ENCODE measurements at regions not wholly inside any gene's neighbourhood (a gene's known extent, or its start where the extent isn't known, plus 50 kb on each side); places are given as distances from the start of the nearest gene placed in this dataset.

DNA sequence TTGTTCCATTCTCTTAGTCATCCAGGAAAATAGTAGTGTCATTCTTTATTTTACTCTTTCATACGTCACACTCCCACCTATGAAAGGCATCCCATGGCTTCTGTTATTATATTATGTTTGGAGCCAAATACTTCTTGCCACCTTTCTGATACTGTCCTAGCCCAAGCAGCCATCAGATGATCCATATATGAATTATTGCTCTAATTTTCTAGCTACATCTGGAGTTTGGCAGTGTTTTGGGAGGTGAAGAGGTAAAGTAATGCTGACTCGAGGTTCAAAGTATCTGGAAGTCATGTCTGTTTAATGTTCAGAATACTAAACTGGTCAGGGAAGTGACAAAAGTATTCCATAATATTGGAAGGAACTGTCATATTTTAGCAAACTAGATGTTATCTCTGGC is 362.5 kb downstream of the GPR37 start:
- no peak for DNase-seq
- Histone ChIP-seq H3K27ac (ENCODE audit: low read length) (no peak overlapping the region), H3K36me3 (ENCODE audit: control insufficient read depth, insufficient read depth, low read length) (no peaks in the 10 kb centered on the region), H3K27me3 (ENCODE audit: control insufficient read depth, insufficient read depth, low read length) (no peaks in the 10 kb centered on the region), H3K4me1 (ENCODE audit: control insufficient read depth, insufficient read depth, low read length) (no peaks in the 10 kb centered on the region), H3K9me3 (ENCODE audit: control insufficient read depth, low read depth, low read length) (no peaks in the 10 kb centered on the region), H3K4me3 (ENCODE audit: low read length) (no peak overlapping the region)
- no CpG with 5 or more reads among the region's 2 CpGs for WGBS (ENCODE audit: insufficient coverage, low lambda C conversion rate)

GRCh38 chr7:124399941-124400340 is 365.7 kb downstream of the GPR37 start:
- H3K36me3 ChIP-seq (ENCODE audit: control insufficient read depth, insufficient read depth, low read length), result no peaks in the 10 kb centered on the region
- H3K27me3 ChIP-seq (ENCODE audit: control insufficient read depth, insufficient read depth, low read length), result no peaks in the 10 kb centered on the region
- no peak overlapping the region for H3K27ac ChIP-seq (ENCODE audit: low read length)
- no peaks in the 10 kb centered on the region for H3K9me3 ChIP-seq (ENCODE audit: control insufficient read depth, low read depth, low read length)
- no peak for DNase-seq
- WGBS (ENCODE audit: insufficient coverage, low lambda C conversion rate), result no CpG with 5 or more reads among the region's 1 CpG
- no peak overlapping the region for H3K4me3 ChIP-seq (ENCODE audit: low read length)
- H3K4me1 ChIP-seq (ENCODE audit: control insufficient read depth, insufficient read depth, low read length), result no peaks in the 10 kb centered on the region

- no peaks in the 10 kb centered on the region for H3K4me1 ChIP-seq (ENCODE audit: control insufficient read depth, insufficient read depth, low read length)
- H3K27ac ChIP-seq (ENCODE audit: low read length), result no peak overlapping the region
- no peak overlapping the region for H3K4me3 ChIP-seq (ENCODE audit: low read length)
- no peaks in the 10 kb centered on the region for H3K27me3 ChIP-seq (ENCODE audit: control insufficient read depth, insufficient read depth, low read length)
- no peak for DNase-seq
- H3K9me3 ChIP-seq (ENCODE audit: control insufficient read depth, low read depth, low read length), result no peaks in the 10 kb centered on the region
- H3K36me3 ChIP-seq (ENCODE audit: control insufficient read depth, insufficient read depth, low read length), result no peaks in the 10 kb centered on the region
- no CpG with 5 or more reads among the region's 2 CpGs for WGBS (ENCODE audit: insufficient coverage, low lambda C conversion rate)
These were observed 366.2 kb upstream of the TMEM229A start for GRCh38 chr7:124398937-124399552.

GRCh38 chr7:124397134-124397533 is 364.3 kb upstream of the TMEM229A start:
- 89% methylated on average over 3 of the region's 4 CpGs for WGBS (ENCODE audit: insufficient coverage, low lambda C conversion rate)
- Histone ChIP-seq H3K36me3 (ENCODE audit: control insufficient read depth, insufficient read depth, low read length) (no peaks in the 10 kb centered on the region), H3K4me1 (ENCODE audit: control insufficient read depth, insufficient read depth, low read length) (no peaks in the 10 kb centered on the region), H3K9me3 (ENCODE audit: control insufficient read depth, low read depth, low read length) (no peaks in the 10 kb centered on the region), H3K27ac (ENCODE audit: low read length) (no peak overlapping the region), H3K4me3 (ENCODE audit: low read length) (no peak overlapping the region), H3K27me3 (ENCODE audit: control insufficient read depth, insufficient read depth, low read length) (no peaks in the 10 kb centered on the region)
- DNase-seq, result no peak

DNA sequence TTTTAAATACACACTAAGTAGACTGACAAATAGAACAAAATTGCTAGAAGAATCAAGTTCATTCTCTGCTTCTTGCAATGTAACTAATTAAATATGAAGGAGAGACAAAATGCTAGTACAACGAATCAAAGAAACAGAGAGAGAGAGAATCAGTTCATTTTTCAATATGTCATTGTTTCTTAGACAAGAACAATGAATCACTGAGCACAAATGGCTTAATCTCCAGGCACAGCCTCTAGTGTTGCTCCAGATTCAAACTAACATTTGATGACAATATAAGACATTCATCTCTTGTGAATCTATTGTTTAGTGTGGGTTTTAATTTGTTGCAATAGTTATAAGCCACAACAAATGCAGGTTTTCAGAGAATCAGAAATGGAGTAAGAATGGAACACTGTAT is 357.4 kb upstream of the TMEM229A start:
- DNase-seq, result no peak
- no CpG with 5 or more reads among the region's 1 CpG for WGBS (ENCODE audit: insufficient coverage, low lambda C conversion rate)
- no peaks in the 10 kb centered on the region for H3K4me1 ChIP-seq (ENCODE audit: control insufficient read depth, insufficient read depth, low read length)
- H3K36me3 ChIP-seq (ENCODE audit: control insufficient read depth, insufficient read depth, low read length), result no peaks in the 10 kb centered on the region
- no peak overlapping the region for H3K4me3 ChIP-seq (ENCODE audit: low read length)
- H3K27ac ChIP-seq (ENCODE audit: low read length), result no peak overlapping the region
- no peaks in the 10 kb centered on the region for H3K9me3 ChIP-seq (ENCODE audit: control insufficient read depth, low read depth, low read length)
- H3K27me3 ChIP-seq (ENCODE audit: control insufficient read depth, insufficient read depth, low read length), result no peaks in the 10 kb centered on the region

- Histone ChIP-seq H3K27me3 (ENCODE audit: control insufficient read depth, insufficient read depth, low read length) (no peaks in the 10 kb centered on the region), H3K27ac (ENCODE audit: low read length) (no peak overlapping the region), H3K9me3 (ENCODE audit: control insufficient read depth, low read depth, low read length) (no peaks in the 10 kb centered on the region), H3K4me1 (ENCODE audit: control insufficient read depth, insufficient read depth, low read length) (no peaks in the 10 kb centered on the region), H3K4me3 (ENCODE audit: low read length) (no peak overlapping the region), H3K36me3 (ENCODE audit: control insufficient read depth, insufficient read depth, low read length) (no peaks in the 10 kb centered on the region)
- WGBS (ENCODE audit: insufficient coverage, low lambda C conversion rate), result 10% methylated on average over 1 of the region's 1 CpG
- no peak for DNase-seq
These were observed 355.9 kb upstream of the TMEM229A start for GRCh38 chr7:124388751-124389150.

DNA sequence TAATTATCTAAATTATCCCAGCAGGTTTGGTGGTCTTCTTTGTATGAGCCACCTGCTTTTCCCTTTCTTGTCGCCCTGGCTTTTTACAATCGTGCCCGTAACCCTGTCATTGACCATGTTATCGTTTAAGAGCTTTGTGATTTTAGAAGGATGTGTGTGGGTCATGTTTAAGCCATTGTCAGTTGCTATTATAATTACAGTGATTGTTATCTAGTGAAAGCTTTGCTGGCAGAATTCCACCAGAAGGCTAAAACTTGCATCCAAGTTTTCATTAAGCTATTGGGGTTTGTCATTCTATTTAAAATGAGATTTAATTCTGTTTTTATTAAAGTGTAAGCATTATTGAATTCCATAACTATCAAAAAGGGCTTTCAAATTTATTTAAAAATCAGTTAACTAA is 354.2 kb upstream of the TMEM229A start:
- WGBS (ENCODE audit: insufficient coverage, low lambda C conversion rate), result no CpG with 5 or more reads among the region's 4 CpGs
- H3K27me3 ChIP-seq (ENCODE audit: control insufficient read depth, insufficient read depth, low read length), result no peaks in the 10 kb centered on the region

DNA sequence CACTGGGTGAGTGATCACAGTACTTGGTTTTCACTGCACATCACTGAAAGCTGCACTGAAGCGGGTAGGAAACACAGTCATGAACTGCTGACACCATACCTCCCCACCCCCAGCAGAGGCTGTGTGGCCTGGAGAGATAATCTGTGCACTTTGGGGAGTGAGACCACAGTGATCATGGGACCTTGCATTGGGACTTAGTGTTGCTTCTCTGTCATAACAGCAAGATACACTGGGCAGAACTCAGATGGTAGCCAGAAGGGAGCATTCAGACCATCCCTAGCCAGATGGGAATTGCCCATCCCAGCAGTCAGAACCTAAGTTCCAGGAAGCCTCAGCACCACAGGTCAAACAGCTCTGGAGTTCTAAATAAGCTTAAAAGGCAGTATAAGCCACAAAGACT is 346.4 kb upstream of the TMEM229A start:
- H3K9me3 ChIP-seq (ENCODE audit: control insufficient read depth, low read depth, low read length), result no peaks in the 10 kb centered on the region
- H3K4me3 ChIP-seq (ENCODE audit: low read length), result no peak overlapping the region
- WGBS (ENCODE audit: insufficient coverage, low lambda C conversion rate), result no CpG with 5 or more reads among the region's 1 CpG
- H3K36me3 ChIP-seq (ENCODE audit: control insufficient read depth, insufficient read depth, low read length), result no peaks in the 10 kb centered on the region
- no peaks in the 10 kb centered on the region for H3K27me3 ChIP-seq (ENCODE audit: control insufficient read depth, insufficient read depth, low read length)
- no peaks in the 10 kb centered on the region for H3K4me1 ChIP-seq (ENCODE audit: control insufficient read depth, insufficient read depth, low read length)
- no peak overlapping the region for H3K27ac ChIP-seq (ENCODE audit: low read length)
- no peak for DNase-seq

More for the DNA sequence above, 354.2 kb upstream of the TMEM229A start:
- Histone ChIP-seq H3K36me3 (ENCODE audit: control insufficient read depth, insufficient read depth, low read length) (no peaks in the 10 kb centered on the region), H3K4me3 (ENCODE audit: low read length) (no peak overlapping the region), H3K4me1 (ENCODE audit: control insufficient read depth, insufficient read depth, low read length) (no peaks in the 10 kb centered on the region), H3K27ac (ENCODE audit: low read length) (no peak overlapping the region), H3K9me3 (ENCODE audit: control insufficient read depth, low read depth, low read length) (no peaks in the 10 kb centered on the region)
- DNase-seq, result no peak

DNA sequence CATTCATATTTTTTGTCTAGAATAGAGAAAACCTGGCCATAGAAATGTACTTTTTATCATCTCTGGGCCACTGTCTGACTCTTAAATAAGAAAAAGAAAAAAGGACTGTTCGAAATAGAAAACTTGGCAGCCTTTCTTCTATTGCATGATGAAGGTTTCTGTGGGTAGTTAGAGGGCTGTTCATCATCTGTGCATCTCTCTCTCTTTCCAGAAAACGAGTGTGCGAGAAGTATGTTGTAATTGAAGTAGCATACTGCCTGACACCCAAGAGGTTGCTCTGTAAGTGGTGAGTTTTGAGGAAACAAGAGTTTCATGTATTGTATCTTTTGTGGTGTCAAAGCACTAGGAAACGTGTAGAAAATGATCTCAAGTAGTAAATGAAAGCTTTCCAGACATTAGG is 343.2 kb upstream of the TMEM229A start:
- Histone ChIP-seq H3K9me3 (ENCODE audit: control insufficient read depth, low read depth, low read length) (no peaks in the 10 kb centered on the region), H3K27me3 (ENCODE audit: control insufficient read depth, insufficient read depth, low read length) (no peaks in the 10 kb centered on the region), H3K27ac (ENCODE audit: low read length) (no peak overlapping the region), H3K4me1 (ENCODE audit: control insufficient read depth, insufficient read depth, low read length) (no peaks in the 10 kb centered on the region), H3K4me3 (ENCODE audit: low read length) (no peak overlapping the region), H3K36me3 (ENCODE audit: control insufficient read depth, insufficient read depth, low read length) (no peaks in the 10 kb centered on the region)
- no CpG with 5 or more reads among the region's 4 CpGs for WGBS (ENCODE audit: insufficient coverage, low lambda C conversion rate)
- DNase-seq, result no peak

- no peak overlapping the region for H3K4me3 ChIP-seq (ENCODE audit: low read length)
- DNase-seq, result no peak
- H3K27me3 ChIP-seq (ENCODE audit: control insufficient read depth, insufficient read depth, low read length), result no peaks in the 10 kb centered on the region
- WGBS (ENCODE audit: insufficient coverage, low lambda C conversion rate), result 80% methylated on average over 2 of the region's 4 CpGs
- H3K9me3 ChIP-seq (ENCODE audit: control insufficient read depth, low read depth, low read length), result no peaks in the 10 kb centered on the region
- no peak overlapping the region for H3K27ac ChIP-seq (ENCODE audit: low read length)
- H3K36me3 ChIP-seq (ENCODE audit: control insufficient read depth, insufficient read depth, low read length), result no peaks in the 10 kb centered on the region
- no peaks in the 10 kb centered on the region for H3K4me1 ChIP-seq (ENCODE audit: control insufficient read depth, insufficient read depth, low read length)
These were observed 342.5 kb upstream of the TMEM229A start for GRCh38 chr7:124375391-124375790.

DNA sequence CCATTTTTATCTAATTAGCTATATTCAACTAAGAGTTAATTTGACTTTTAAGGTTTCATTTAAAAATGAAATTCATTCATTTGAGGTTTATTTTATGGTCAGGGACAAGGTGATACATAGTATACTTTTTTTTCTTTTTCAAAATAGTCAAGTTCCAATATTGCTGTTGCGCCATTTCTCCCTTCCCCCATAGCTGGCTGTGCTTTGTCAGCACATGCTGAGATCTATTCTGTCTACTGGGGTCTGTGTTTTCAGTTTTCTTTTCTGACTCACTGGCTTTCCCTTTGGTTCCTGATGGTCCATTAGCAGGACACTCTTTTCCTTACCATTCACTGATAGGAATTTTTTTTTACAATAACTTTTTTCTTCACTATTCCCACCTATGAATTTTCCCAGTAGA is 336.4 kb upstream of the TMEM229A start:
- Histone ChIP-seq H3K36me3 (ENCODE audit: control insufficient read depth, insufficient read depth, low read length) (no peaks in the 10 kb centered on the region), H3K4me3 (ENCODE audit: low read length) (no peak overlapping the region), H3K9me3 (ENCODE audit: control insufficient read depth, low read depth, low read length) (no peaks in the 10 kb centered on the region), H3K27me3 (ENCODE audit: control insufficient read depth, insufficient read depth, low read length) (no peaks in the 10 kb centered on the region), H3K27ac (ENCODE audit: low read length) (no peak overlapping the region), H3K4me1 (ENCODE audit: control insufficient read depth, insufficient read depth, low read length) (no peaks in the 10 kb centered on the region)
- DNase-seq, result no peak
- WGBS (ENCODE audit: insufficient coverage, low lambda C conversion rate), result no CpG with 5 or more reads among the region's 1 CpG
